Brain microvascular endothelial cell (primary cell): ENCODE measurements at regions not wholly inside any gene's neighbourhood (a gene's known extent, or its start where the extent isn't known, plus 50 kb on each side); places are given as distances from the start of the nearest gene placed in this dataset.

Source experiments
- DNase-seq: peaks from one replicate; pipeline ENCODE4 v3.0.0-alpha.2; 2020
- H3K27ac ChIP-seq: fragments of 250-450 bp; sonication (Bioruptor Pico); 2 replicates; pipeline ENCODE4 v1.5.1; 2020; ENCODE audit warnings: mild to moderate bottlenecking, moderate library complexity
- H3K27me3 ChIP-seq: fragments of 250-450 bp; sonication (Bioruptor Pico); replicated peaks from 2 replicates; pipeline ENCODE4 v1.5.1; 2020; ENCODE audit warnings: mild to moderate bottlenecking
- H3K36me3 ChIP-seq: fragments of 250-450 bp; sonication (Bioruptor Pico); replicated peaks from 2 replicates; pipeline ENCODE4 v1.5.1; 2020; ENCODE audit warnings: mild to moderate bottlenecking
- H3K4me3 ChIP-seq: 2 replicates; pipeline ENCODE4 v1.5.1; 2011; ENCODE audit warnings: low read depth, mild to moderate bottlenecking, control low read depth, low read length, moderate library complexity
- CTCF ChIP-seq: IDR thresholded peaks from 2 replicates; pipeline ENCODE4 v1.5.1; 2011; ENCODE audit warnings: low read depth, mild to moderate bottlenecking, moderate library complexity, low read length, control low read depth, inconsistent platforms; ENCODE audit errors: missing control alignments
- in situ Hi-C: cut with HindIII; loops from 2 replicates; pipeline ENCODE4 v1.10.0; 2017; ENCODE audit warnings: low sequenced_read_pairs, low pct_ligation_motif_present

- Histone ChIP-seq H3K27me3 (no peaks in the 10 kb centered on the region), H3K4me3 (no peak overlapping the region), H3K27ac (no peak overlapping the region), H3K36me3 (no peaks in the 10 kb centered on the region)
- TF ChIP-seq CTCF, result no peak
- in situ Hi-C loops, result no loop called here
- no peak for DNase-seq
Measured at GRCh38 chr3:72355168-72355567, 493.1 kb downstream of the SHQ1 start.

GRCh38 chr3:72354486-72354885, 493.8 kb downstream of the SHQ1 start:
- TF ChIP-seq CTCF, result no peak
- H3K27me3 ChIP-seq, result no peaks in the 10 kb centered on the region
- in situ Hi-C loops, result no loop called here
- no peak for DNase-seq
- H3K36me3 ChIP-seq, result no peaks in the 10 kb centered on the region
- H3K27ac ChIP-seq, result no peak overlapping the region
- H3K4me3 ChIP-seq, result no peak overlapping the region

GRCh38 chr3:72353236-72354128, 494.8 kb downstream of the SHQ1 start:
- no peak for TF ChIP-seq CTCF
- Histone ChIP-seq H3K27me3 (no peaks in the 10 kb centered on the region), H3K4me3 (no peak overlapping the region), H3K27ac (no peak overlapping the region), H3K36me3 (no peaks in the 10 kb centered on the region)
- no peak for DNase-seq
- in situ Hi-C loops, result no loop called here

- in situ Hi-C loops, result no loop called here
Measured at GRCh38 chr3:72352176-72352575, 496.1 kb downstream of the SHQ1 start.

GRCh38 chr3:72351536-72351935, 496.7 kb downstream of the SHQ1 start:
- TF ChIP-seq CTCF, result no peak
- in situ Hi-C loops, result no loop called here
- Histone ChIP-seq H3K27me3 (no peaks in the 10 kb centered on the region), H3K4me3 (no peak overlapping the region), H3K36me3 (no peaks in the 10 kb centered on the region), H3K27ac (no peak overlapping the region)
- DNase-seq, result no peak

More at GRCh38 chr3:72352176-72352575, 496.1 kb downstream of the SHQ1 start:
- TF ChIP-seq CTCF, result no peak
- Histone ChIP-seq H3K36me3 (no peaks in the 10 kb centered on the region), H3K27me3 (no peaks in the 10 kb centered on the region), H3K4me3 (no peak overlapping the region), H3K27ac (no peak overlapping the region)
- DNase-seq, result no peak
